M059J (cell line): ENCODE measurements at regions not wholly inside any gene's neighbourhood (a gene's known extent, or its start where the extent isn't known, plus 50 kb on each side); places are given as distances from the start of the nearest gene placed in this dataset.

Experiments used
- DNase-seq: peaks from one replicate; pipeline ENCODE4 v3.0.0-alpha.2; 2012; ENCODE audit warnings: low read depth

DNA sequence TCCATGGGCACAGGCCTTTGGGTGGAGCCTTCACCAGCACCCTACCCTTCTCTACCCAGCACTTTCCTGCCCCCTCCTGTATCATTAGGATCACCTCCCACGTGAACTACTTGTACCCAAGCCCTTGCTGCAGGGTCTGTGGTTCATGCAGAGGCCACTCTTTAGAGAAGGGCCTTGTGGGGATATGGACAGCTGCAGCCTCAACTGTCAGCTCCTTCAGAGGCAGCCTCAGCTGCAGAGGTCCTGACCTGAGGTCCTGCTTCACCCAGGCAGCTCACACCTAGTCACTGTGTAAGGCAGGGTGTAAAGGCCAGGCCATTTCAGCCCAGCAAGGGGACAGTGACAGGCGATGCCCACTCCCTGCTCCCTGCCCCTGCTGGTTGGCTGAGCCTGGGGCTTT lies 448.6 kb upstream of the PROK2 start:
- no peak for DNase-seq

DNA sequence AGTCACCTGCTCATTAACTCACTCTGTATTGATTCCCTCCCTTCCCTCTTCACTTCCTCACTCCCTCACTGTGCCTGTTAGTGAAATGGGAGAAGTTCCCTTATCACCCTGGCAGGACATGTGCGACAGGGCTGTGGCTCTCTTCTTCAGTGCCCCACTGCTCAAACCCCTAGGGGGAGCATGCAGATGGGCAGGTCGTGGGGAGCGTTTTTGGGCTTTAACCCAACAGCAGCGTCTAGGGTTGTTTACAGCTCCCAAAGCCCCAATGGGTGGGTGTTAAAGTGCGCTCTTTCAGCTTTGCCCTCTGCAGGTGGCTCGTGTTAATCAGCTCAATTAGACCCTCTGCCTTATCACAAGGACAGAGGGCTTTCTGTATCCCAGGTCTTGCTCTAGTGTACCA lies 447.8 kb upstream of the PROK2 start:
- DNase-seq: no peak

GRCh38 chr3:72232331-72232730 lies 447.4 kb upstream of the PROK2 start:
- DNase-seq: no peak

DNA sequence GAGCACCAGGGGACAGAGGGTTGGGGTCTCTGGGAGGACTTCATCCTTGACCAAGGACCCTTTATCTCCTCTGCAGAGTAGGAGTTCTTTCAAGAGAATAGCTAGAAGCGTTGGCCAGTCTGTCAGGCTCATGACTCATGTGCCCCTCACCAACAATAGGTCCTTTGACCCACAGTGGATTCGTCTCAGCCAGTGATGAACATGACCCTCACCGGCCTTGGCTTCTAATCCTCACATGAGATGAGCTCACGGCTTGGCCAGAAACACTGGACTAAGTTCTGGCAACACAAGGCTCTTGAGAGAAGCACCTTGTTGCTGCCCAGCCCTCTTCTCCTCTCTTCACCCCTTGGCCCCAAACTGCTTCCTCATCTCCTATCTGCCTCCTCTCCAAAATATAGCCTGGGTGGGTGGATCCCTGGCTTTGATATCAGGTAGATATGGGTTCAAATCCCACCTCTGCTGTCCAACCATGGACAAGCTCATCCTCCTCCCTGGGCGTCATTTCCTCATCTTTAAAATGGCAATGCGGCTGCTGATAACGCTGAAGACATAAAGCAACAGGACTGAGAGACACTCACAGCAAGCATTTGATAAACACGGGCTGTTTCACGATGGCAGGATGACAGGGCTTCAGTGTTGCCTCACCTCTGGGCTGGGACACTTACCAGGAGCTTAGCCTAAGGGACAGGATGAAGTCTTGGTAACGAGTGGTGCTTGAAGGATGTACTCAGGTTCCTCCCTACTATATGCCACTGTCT lies 446.7 kb upstream of the PROK2 start:
- DNase-seq: no peak

DNA sequence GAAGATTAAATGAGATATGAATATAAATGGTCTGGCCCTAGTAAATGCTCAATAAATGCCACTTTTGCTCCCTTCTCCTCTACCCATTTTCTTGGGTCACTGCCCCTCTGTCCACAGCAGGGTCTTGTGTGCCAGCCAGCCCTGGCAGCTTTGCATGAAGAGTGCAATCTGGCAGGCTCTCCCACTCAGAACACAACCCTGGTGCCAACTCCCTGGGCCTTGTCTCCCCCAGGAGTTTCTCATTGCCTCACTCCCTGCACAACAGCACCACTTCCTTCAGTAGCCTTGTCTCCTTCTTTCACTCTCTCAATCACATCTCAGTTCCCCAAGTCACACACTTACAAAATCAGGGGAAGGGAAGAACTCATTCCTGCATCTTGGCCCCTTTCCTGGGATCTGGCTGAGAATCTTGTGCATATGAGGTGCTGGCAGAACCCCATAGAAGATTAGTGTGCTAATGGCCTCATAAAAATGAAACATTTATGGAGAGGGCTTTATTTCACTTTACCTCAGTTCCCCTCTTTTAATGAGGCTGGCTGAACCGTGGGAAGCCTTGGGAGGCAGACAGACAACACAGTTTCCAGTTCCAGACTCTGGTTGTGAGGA lies 445.9 kb upstream of the PROK2 start:
- DNase-seq: no peak

- DNase-seq: no peak
Measured at GRCh38 chr3:72229952-72230351, 445.0 kb upstream of the PROK2 start.

- no peak for DNase-seq
Measured at GRCh38 chr3:72227486-72228070, 442.6 kb upstream of the PROK2 start.

- no peak for DNase-seq
Measured at GRCh38 chr3:72224804-72225509, 440.0 kb upstream of the PROK2 start.

DNA sequence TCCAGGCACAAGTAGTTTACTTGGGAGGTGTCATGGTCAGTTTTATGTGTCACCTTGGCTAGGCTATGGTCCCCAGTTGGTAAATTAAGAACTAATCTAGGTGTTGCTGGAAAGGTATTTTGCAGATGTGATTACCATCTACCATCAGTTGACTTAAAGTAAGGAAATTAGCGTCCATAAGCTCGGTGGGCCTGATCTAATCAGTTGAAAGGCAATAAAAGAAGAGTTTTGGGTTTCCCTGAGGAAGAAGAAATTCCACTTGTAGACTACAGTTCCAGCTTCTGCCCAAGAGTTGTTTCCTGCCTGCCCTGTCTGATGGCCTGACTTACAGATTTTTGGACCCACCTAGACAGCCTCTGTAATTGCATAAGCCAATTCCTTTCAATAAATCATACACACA lies 438.7 kb upstream of the PROK2 start:
- no peak for DNase-seq

GRCh38 chr3:72223116-72223515 lies 438.2 kb upstream of the PROK2 start:
- no peak for DNase-seq

- no peak for DNase-seq
Measured at GRCh38 chr3:72222410-72222809, 437.5 kb upstream of the PROK2 start.

DNA sequence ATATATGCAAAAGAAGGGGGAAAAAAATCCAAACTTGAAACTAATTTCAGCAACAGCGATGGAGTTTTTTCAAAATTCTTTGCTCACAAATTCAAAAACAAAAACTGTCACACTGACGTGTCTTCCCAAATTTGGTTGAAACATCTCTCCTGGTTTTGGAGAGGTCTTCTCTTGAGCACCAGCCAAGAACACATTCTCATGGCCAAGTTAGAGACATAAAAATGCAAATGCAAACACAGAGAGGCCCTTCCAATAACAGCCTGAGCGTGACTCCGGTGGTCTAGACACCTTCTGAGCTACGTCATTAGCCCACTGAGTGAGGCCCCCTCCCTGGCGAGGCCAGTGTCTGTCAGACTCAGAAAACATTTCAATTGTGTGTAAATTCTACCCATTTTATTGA lies 436.0 kb upstream of the PROK2 start:
- DNase-seq: no peak

DNA sequence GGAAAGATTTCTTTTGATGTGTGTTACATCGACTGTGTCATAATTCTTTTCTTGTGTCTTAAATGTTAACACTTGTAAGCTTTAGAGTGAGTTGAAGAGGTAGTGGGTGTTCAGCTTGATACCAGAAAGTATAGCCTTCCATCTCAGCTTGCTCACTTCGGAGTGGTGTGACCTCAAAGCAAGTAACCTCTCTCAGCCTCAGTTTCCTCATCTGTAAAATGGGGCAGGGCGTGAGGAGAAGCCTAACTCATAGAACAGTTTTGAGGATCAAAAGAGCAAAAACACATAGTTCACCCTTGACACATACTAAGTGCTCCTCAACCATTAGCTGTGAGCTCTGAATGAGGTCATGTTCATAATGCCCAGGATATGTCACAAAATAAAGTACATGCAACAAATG lies 434.8 kb upstream of the PROK2 start:
- DNase-seq: no peak

DNA sequence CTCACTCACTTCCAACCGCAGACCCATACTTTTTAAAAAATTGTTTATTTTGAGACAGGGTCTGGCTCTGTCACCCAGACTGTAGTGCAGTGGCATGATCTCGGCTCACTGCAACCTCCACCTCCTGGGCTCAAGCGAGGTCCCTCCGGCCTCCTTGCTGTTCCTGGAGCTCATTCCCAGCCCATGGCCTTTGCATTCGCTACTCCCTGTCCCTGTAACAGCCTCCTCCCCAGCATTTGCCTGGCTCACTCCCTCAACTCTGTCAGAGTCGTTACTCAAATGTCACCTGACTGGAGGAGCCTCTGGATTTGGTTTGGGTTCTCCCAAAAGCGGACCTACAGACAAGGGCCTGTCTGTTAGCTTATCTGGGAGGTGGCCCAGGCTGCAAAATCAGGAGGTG lies 432.6 kb upstream of the PROK2 start:
- no peak for DNase-seq

DNA sequence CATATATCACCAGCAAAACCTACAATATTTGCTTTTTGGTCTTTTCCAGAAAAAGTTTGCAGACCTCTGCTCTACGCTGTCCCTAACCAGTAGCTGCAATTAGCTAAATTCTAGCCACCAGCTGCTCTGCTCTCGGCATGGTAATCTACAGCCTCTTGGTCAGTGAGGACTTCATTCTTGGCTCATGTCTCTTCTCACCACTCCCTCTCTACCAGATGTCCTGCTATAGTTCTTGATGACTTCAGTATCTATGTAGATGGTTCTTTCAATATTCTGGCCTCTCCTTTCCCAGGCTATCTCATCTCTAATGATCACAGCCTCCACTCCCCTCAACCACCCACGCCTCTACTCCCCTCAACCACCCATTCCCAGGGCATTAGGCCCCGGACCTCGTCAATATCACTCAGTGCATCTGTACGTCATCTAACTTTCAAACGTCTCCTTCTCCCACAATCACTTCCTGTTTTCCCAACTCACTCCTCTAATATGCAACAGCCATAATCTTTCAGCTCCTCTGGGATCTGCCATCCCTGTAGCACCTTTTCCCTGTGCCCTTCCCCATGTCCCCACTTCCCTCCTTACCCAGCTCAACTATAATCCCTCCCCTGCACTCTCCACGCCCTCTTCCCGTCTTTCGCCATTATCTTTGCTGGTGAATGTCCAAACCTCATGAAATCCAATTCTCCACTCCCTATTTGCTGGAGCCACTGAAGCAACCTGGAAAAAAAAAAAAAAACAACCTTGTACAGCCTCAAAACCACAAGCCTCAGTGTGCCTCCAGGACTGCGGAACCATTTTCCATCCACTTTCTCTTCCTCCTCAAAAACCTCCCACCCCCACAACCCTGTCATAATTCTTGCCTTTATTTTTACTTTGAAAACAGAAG lies 429.4 kb upstream of the PROK2 start:
- no peak for DNase-seq

GRCh38 chr3:72213296-72214065 lies 428.5 kb upstream of the PROK2 start:
- no peak for DNase-seq

- no peak for DNase-seq
Measured at GRCh38 chr3:72212396-72212795, 427.4 kb upstream of the PROK2 start.

DNA sequence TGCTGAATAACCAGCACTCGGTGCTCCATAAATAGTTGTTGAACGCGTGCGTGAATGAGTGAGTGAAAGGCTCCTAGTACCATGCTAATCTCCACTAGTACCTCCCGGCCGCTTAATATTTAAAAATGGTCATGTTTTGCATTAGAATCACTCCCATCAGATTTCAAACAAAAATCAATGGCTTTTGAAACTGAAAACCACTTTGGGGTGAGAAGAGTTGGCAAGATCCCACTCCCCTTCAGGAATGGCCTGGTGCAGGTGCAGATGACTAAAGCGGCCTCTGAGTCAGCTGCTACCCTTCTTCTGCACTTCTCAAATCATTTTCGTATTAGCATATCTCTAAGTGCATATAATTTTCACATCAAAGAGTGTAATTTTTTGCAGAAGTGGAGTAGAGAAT lies 425.3 kb upstream of the PROK2 start:
- DNase-seq: no peak

DNA sequence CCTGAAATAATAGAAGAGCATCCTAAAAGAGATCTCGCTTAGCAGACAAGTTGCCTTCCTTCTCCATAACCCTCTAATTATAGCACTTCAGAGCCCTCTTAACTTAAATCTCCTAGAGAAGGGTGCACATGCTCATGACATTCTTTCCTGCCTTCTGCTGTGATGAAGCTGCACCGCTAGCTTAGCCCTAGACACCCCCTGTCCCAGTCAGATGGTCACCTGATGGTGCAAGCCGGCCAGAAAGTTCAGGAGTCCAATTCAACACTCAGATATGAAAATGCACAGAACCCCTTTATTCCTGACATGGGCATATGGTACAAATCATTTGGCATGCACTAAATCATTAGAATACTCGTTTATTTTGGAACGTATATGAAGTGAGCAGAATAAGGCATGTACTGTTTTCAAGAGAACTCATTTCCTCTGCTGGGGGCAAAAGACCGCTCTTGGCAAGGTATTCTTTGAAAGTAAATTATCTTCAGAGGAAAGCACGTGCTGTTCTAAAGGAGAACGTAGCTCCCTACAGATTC lies 420.4 kb upstream of the PROK2 start:
- no peak for DNase-seq

- no peak for DNase-seq
Measured at GRCh38 chr3:72204452-72204851, 419.5 kb upstream of the PROK2 start.
